HG02798 (cell line): ENCODE measurements at regions not wholly inside any gene's neighbourhood (a gene's known extent, or its start where the extent isn't known, plus 50 kb on each side); places are given as distances from the start of the nearest gene placed in this dataset.

Experiments used
- ATAC-seq: cut with Tn5 transposase; IDR thresholded peaks from one replicate; pipeline ENCODE4 v1.9.1; 2021; ENCODE audit warnings: mild to moderate bottlenecking; ENCODE audit not compliant: unreplicated experiment, poor library complexity

- no peak for ATAC-seq
Measured at GRCh38 chr20:60638430-60639098, 613.5 kb upstream of the CDH4 start.

GRCh38 chr20:60641879-60642447 lies 610.1 kb upstream of the CDH4 start:
- ATAC-seq = no peak

GRCh38 chr20:60642541-60642940 lies 609.5 kb upstream of the CDH4 start:
- ATAC-seq = no peak

- no peak for ATAC-seq
Measured at GRCh38 chr20:60648556-60648955, 603.5 kb upstream of the CDH4 start.

GRCh38 chr20:60649541-60649940 lies 602.5 kb upstream of the CDH4 start:
- no peak for ATAC-seq

GRCh38 chr20:60650087-60650486 lies 602.0 kb upstream of the CDH4 start:
- ATAC-seq = no peak

- ATAC-seq = no peak
Measured at GRCh38 chr20:60652046-60652445, 600.0 kb upstream of the CDH4 start.

- no peak for ATAC-seq
Measured at GRCh38 chr20:60652615-60653014, 599.4 kb upstream of the CDH4 start.

GRCh38 chr20:60653111-60653845 lies 598.8 kb upstream of the CDH4 start:
- ATAC-seq = no peak

- no peak for ATAC-seq
Measured at GRCh38 chr20:60658681-60659080, 593.4 kb upstream of the CDH4 start.

GRCh38 chr20:60659240-60659639 lies 592.8 kb upstream of the CDH4 start:
- no peak for ATAC-seq

- ATAC-seq = no peak
Measured at GRCh38 chr20:60662307-60662706, 589.8 kb upstream of the CDH4 start.

GRCh38 chr20:60664106-60664505 lies 588.0 kb upstream of the CDH4 start:
- ATAC-seq = no peak

GRCh38 chr20:60667641-60668040 lies 584.4 kb upstream of the CDH4 start:
- no peak for ATAC-seq

GRCh38 chr20:60669211-60669610 lies 582.9 kb upstream of the CDH4 start:
- no peak for ATAC-seq

GRCh38 chr20:60676011-60676410 lies 576.0 kb upstream of the CDH4 start:
- no peak for ATAC-seq

- ATAC-seq = no peak
Measured at GRCh38 chr20:60677819-60678218, 574.2 kb upstream of the CDH4 start.

GRCh38 chr20:60680554-60680953 lies 571.5 kb upstream of the CDH4 start:
- no peak for ATAC-seq

- no peak for ATAC-seq
Measured at GRCh38 chr20:60687213-60687612, 564.8 kb upstream of the CDH4 start.

- no peak for ATAC-seq
Measured at GRCh38 chr20:60690771-60691170, 561.3 kb upstream of the CDH4 start.

GRCh38 chr20:60691966-60692615 lies 560.0 kb upstream of the CDH4 start:
- ATAC-seq = no peak
